ENCODE measurements at regions not wholly inside any gene's neighbourhood (a gene's known extent, or its start where the extent isn't known, plus 50 kb on each side); places are given as distances from the start of the nearest gene placed in this dataset.

GRCh38 chr6:14900919-14901318, 344.9 kb upstream of the JARID2 start:
- Histone ChIP-seq H3K27ac (ENCODE audit: extremely low read length, insufficient read depth, low read length) (no peak overlapping the region), H3K9me3 (ENCODE audit: low read length) (no peaks in the 10 kb centered on the region), H3K4me1 (ENCODE audit: insufficient read depth, low read length) (no peaks in the 10 kb centered on the region), H3K79me2 (ENCODE audit: insufficient read depth, low read length) (no peaks in the 10 kb centered on the region), H3K27me3 (ENCODE audit: control insufficient read depth in 1 of 2, insufficient read depth in 2 of 2, low read length in 2 of 2) (no peaks in the 10 kb centered on the region), H3K36me3 (replicated peaks in 1 of 2; ENCODE audit: control insufficient read depth in 1 of 2, insufficient read depth in 2 of 2, low read length in 2 of 2) (no peaks in the 10 kb centered on the region), H3K4me2 (ENCODE audit: low read depth, low read length) (no peak overlapping the region), H2AFZ (ENCODE audit: low read length) (no peak overlapping the region), H3K9ac (ENCODE audit: insufficient read depth, low read depth, low read length) (no peak overlapping the region), H3K4me3 (replicated peaks in 1 of 3; ENCODE audit: insufficient read depth in 1 of 3, low read depth in 2 of 3, low read length in 3 of 3) (no peak overlapping the region), H4K20me1 (ENCODE audit: insufficient read depth, low read length) (no peaks in the 10 kb centered on the region)
- TF ChIP-seq MXD4 (CRISPR knock-in tag; IDR thresholded peaks at IDR 0.05) (no peak), CSRNP2 (CRISPR knock-in tag; conservative IDR thresholded peaks at IDR 0.05; ENCODE audit: low read depth) (no peak), ZBTB40 (IDR thresholded peaks at IDR 0.05) (no peak), ZBTB40 (CRISPR knock-in tag; IDR thresholded peaks at IDR 0.05) (no peak), ZNF33A (CRISPR knock-in tag; IDR thresholded peaks at IDR 0.05; ENCODE audit: borderline replicate concordance) (no peak), ZKSCAN8 (CRISPR knock-in tag; IDR thresholded peaks at IDR 0.05; ENCODE audit: borderline replicate concordance) (no peak), SCMH1 (CRISPR knock-in tag; IDR thresholded peaks at IDR 0.05; ENCODE audit: borderline replicate concordance) (no peak), ISL2 (CRISPR knock-in tag; IDR thresholded peaks at IDR 0.05) (no peak), ARNT (IDR thresholded peaks at IDR 0.05) (no peak), ZNF614 (CRISPR knock-in tag; IDR thresholded peaks at IDR 0.05; ENCODE audit: borderline replicate concordance) (no peak), CEBPG (CRISPR knock-in tag; IDR thresholded peaks at IDR 0.05) (no peak), ZNF740 (CRISPR knock-in tag; IDR thresholded peaks at IDR 0.05) (no peak), RFX1 (IDR thresholded peaks at IDR 0.05) (no peak)
- DNase-seq (ENCODE audit: low spot score), result no peak
- POLR2A ChIA-PET, result no interaction called here
- no peak for FAIRE-seq
- in situ Hi-C loops (cut with HindIII; ENCODE audit: extremely low pct_ligation_motif_present, low pct_unique_long_range_greater_than_20kb), result no loop called here
- intact Hi-C loops (cut with micrococcal nuclease; ENCODE audit: unreplicated experiment), result no loop called here
- ATAC-seq, result no peak
- WGBS (ENCODE audit: low lambda C conversion rate), result 31% methylated on average over 9 of the region's 9 CpGs
- BruUV-seq (replicated peaks), result no TSS peak
- CTCF ChIA-PET (ENCODE audit: low intra/inter-chr PET ratio, low total read pairs), result no interaction called here

Data from HepG2 (cell line).